HG03469 (cell line): ENCODE measurements at regions not wholly inside any gene's neighbourhood (a gene's known extent, or its start where the extent isn't known, plus 50 kb on each side); places are given as distances from the start of the nearest gene placed in this dataset.
"Not testable (repeated sequence)": the region's sequence is repeated elsewhere in the genome, so short reads cannot be mapped to it uniquely, and the experiment has no call there.

ENCODE experiments used
- ATAC-seq: cut with Tn5 transposase; IDR thresholded peaks from one replicate; pipeline ENCODE4 v1.9.1; 2021; ENCODE audit warnings: mild to moderate bottlenecking, moderate library complexity, moderate number of reproducible peaks; ENCODE audit not compliant: unreplicated experiment

DNA sequence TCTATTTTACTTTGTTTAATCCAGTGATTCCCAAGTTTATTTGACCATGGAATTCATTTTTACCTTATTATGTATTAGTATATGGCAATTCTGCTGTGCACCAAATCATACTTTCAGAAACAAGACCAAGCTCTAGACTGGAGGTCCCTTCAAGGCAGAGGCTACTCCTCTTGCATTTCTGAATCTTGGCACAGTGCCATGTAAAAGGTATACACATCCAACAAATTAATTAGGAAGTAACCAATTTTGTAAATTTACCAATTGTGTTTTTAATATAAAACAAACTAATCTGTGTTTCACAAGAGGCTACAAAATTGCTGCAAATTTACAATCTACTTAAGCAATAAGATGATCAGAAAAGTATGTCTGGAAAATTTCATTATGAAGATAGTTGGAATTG, 712.2 kb upstream of the HS3ST1 start:
- no peak for ATAC-seq

- ATAC-seq, result no peak
Observed at GRCh38 chr4:12139296-12139695, 710.6 kb upstream of the HS3ST1 start.

- no peak for ATAC-seq
Observed at GRCh38 chr4:12138488-12138887, 709.8 kb upstream of the HS3ST1 start.

DNA sequence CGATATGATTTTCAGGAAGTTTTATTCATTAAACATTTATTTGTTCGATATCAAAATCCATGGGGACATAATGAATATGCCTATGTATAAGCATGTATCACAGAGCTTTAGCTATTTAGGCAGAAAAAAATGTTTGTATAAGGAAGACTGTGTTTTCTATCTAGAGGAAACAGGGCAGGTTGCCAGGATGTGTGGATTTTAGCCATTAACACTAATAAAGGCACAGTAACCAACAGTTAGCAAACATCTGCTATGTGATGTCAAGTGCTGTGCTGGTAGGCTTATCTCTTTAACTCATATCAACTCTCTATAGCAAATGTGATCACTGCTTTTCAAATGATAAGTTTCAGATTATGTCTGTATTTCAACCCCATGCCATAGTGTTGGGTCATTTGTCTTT, 708.9 kb upstream of the HS3ST1 start:
- ATAC-seq, result no peak

DNA sequence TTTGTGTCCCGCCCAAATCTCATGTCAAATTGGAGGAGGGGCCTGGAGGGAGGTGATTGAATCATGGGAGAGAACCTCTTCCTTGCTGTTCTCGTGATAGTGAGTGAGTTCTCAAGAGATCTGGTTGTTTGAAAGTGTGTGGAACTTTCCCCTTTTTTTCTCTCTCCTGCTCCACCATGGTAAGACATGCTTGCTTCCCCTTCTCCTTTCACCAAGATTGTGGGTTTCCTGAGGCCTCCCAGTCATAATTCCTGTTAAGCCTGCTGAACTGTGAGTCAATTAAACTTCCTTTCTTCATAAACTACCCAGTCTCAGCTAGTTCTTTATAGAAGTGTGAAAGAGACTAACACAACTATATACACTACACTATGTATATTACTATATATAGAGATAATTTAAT, 697.8 kb upstream of the HS3ST1 start:
- ATAC-seq, result no peak

- no peak for ATAC-seq
Observed at GRCh38 chr4:12124138-12124537, 695.4 kb upstream of the HS3ST1 start.

DNA sequence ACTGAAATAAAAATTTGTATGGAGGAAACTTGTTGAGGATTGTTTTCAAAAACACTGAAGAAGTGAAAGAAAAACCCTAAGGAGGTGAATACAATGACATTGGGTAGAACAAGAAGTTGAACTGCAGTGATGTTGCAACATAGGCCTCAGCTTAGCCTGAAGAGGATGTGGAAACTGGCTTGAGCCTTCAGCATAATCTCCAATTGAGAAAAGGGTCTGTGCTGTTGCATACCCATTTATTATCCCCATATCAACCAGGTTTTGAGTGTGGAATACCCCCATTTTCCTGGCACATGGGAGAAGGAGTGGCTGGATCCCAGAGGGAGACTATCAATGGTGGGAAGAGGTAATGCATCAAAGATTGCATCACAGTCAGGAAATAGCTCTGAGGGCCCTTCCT, 695.0 kb upstream of the HS3ST1 start:
- no peak for ATAC-seq

- no peak for ATAC-seq
Observed at GRCh38 chr4:12122316-12122715, 693.6 kb upstream of the HS3ST1 start.

DNA sequence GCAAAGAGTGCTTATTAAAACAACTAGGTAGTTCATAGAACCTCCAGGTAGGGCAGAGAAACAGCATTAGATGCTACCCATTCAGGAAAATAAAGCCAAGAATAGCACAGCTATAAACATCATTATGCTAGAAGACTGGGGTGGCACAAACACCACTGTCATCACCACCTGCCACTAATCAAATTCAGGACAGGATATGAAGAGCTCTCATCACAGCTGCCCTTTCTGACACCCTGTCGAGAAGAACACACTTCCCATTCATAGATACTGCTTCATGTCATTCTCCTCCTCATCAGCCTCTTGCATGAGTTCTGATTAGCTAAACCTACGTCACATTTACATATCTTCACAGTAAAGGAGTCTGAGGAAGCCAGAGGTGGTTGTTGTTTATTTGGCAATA, 692.3 kb upstream of the HS3ST1 start:
- no peak for ATAC-seq

- peak; percentile 89 for ATAC-seq
Observed at GRCh38 chr4:12118651-12119213, 690.0 kb upstream of the HS3ST1 start.

- ATAC-seq, result no peak
Observed at GRCh38 chr4:12116009-12116552, 687.4 kb upstream of the HS3ST1 start.

DNA sequence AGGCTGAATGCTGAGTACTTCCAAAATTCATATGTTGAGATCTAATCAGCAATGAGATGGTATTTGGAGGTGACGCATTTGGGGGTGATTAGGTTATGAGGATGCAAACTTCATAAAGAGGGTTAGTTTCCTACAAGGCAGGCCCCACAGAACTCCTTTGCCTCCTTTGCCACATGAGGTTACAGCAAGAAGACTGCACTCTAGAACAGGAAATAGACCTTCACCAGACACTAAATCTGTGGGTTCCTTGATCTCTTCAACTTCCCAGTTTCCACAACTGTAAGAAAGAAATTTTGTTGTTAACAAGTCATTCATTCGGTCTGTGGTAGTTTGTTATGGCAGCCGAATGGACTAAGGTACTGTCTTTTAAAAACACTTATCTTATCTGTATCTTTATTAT, 681.9 kb upstream of the HS3ST1 start:
- no peak for ATAC-seq

- ATAC-seq, result not testable (repeated sequence)
Observed at GRCh38 chr4:12109056-12109455, 680.4 kb upstream of the HS3ST1 start.

DNA sequence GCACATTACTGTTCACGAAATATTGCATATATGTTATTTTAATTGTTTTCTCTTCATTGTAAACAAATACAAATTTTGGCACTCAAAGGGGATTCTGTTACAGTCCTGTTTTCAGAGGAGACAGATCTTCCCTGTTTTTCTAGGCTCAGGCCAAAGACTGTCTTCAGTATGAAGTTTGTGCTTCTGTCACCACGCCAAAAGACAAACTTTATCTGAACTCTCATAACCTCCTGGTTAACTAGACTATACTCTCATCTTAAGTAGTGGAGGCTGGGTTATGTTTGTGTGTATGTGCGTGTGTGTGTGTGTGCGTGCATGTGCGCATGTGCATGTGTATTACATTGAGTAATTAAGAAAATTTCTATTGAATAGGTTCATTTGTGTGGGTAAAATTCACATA, 676.8 kb upstream of the HS3ST1 start:
- ATAC-seq, result no peak

DNA sequence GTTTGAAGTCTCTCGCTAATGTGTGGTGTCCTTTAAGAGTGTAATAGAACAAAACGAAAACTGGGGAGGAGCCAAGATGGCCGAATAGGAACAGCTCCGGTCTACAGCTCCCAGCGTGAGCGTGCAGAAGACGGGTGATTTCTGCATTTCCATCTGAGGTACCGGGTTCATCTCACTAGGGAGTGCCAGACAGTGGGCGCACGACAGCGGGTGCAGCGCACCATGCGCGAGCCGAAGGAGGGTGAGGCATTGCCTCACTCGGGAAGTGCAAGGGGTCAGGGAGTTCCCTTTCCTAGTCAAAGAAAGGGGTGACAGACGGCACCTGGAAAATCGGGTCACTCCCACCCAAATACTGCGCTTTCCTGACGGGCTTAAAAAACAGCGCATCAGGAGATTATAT, 661.2 kb upstream of the HS3ST1 start:
- ATAC-seq, result not testable (repeated sequence)

DNA sequence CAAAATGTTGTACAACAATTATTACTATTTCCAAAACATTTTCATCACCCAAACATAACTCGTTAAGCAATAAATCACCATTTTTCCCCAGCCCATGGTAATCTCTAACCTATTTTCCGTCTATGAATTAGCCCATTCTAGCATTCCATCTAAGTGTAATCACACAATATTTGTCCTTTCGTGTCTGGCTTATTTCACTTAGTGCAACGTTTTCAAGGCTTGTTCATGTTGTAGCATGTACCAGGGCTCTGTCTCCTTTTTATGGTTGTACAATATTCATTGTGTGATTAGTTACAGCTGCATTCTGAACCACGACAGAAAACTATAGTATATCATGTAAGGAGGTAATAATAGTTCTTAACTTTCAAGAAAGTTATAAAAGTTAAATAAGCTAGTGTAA, 656.0 kb upstream of the HS3ST1 start:
- no peak for ATAC-seq

DNA sequence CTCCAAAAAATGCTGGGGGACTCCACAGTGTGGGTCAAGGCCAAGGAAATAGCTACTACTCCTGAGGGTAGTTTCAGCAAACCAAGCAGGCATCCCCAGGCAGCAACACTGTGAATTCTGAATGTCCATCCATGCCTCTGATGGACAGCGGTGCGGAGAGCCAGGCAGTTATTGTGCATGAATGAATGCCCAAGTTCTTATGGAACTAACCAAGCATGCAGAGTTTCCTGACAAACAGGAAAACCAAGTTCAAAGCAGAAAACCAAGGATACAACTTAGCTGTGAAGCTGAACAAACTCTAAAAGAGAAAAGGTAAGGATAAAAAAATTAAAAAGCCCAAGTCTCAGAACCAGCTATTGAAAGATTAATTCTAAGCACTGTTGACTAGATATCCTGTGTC, 642.6 kb upstream of the HS3ST1 start:
- no peak for ATAC-seq

- ATAC-seq, result no peak
Observed at GRCh38 chr4:12053966-12054365, 625.3 kb upstream of the HS3ST1 start.

DNA sequence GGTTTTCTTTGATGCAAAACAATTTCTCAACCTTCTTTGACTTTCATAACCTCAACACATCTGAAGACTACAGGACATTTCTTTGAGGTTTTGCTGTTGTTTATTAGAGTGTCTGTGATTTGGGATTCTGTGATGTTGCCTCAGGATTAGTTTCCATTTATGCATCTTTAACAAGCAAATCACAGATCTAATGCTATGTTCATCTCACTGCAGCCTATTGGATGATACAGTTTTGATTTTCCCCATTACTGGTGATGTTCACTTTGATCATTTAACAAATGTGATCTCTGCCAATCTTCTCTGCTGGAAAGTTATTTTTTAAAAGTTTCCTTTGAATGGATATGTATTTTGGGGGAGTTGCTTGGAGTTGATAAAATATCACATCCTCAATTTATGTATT, 624.9 kb upstream of the HS3ST1 start:
- no peak for ATAC-seq

DNA sequence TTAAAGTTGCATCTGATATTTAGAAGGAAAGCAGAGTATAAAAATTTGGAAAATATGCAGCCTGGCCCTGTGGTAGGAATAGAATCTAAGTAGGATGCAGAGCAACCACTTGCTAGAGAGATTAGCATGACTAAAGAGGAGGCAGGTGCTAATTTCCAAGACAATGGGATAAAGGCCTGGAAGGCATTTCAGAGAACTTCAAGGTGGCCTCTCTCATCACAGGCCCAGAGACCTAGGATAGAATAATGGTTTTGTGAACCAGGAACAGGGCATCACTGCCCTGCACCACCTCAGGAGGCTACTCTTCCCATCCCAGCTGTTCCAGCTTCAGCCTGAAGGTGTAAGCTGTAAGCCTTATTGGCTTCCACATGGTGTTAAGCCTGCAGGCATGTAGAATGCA, 621.7 kb upstream of the HS3ST1 start:
- no peak for ATAC-seq

DNA sequence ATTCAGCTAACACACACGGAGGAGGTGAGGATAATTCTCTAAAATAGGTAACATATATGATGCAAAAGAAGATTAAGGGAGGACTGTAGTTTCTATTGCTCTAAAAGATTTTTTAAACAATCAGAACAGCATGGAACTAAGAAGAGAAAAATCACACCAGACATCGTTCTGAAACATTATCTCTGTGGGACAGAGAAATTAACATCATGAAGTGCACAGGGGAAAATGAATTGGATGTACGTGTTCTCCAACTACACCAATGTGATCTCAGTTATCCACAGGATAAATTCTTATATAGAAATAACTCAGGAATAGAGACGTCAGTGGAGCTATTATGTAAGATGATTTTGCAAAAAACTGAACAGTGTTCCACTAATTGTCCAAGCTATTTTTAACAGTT, 614.1 kb upstream of the HS3ST1 start:
- no peak for ATAC-seq

GRCh38 chr4:12041828-12042227, 613.1 kb upstream of the HS3ST1 start:
- no peak for ATAC-seq

GRCh38 chr4:12036450-12036849, 607.8 kb upstream of the HS3ST1 start:
- no peak for ATAC-seq
